WTC11 (cell line): ENCODE measurements at regions not wholly inside any gene's neighbourhood (a gene's known extent, or its start where the extent isn't known, plus 50 kb on each side); places are given as distances from the start of the nearest gene placed in this dataset.
A peak's percentile ranks its signal among the peaks of the same experiment; 100 is the strongest.

Source experiments
- ATAC-seq: fragments of 200-7000 bp; cut with Tn5 transposase; 2 replicates; pipeline ENCODE4 v1.10.0; 2021; ENCODE audit warnings: mild to moderate bottlenecking, moderate library complexity
- CTCF ChIA-PET: fragments of 300-600 bp; sonication (Branson Sonifier 250); formaldehyde crosslinking; loops from one replicate; lab custom pipeline; 2021; ENCODE audit warnings: antibody characterized with exemption; lab: Charles Lee
- POLR2A ChIA-PET: fragments of 350-600 bp; sonication (Branson Sonifier 250); formaldehyde crosslinking; loops from one replicate; lab custom pipeline; 2021; ENCODE audit warnings: antibody characterized with exemption; lab: Charles Lee
- DNase-seq: peaks from one replicate; pipeline ENCODE4 v3.0.0; 2021; ENCODE audit warnings: low spot score
- H3K27ac Mint-ChIP-seq: 2 replicates; pipeline ENCODE4 v1.8.0; 2021; ENCODE audit warnings: mixed read lengths
- H3K27me3 Mint-ChIP-seq: 2 replicates; pipeline ENCODE4 v1.8.0; 2021; ENCODE audit warnings: low read depth, mild to moderate bottlenecking, moderate library complexity, mixed read lengths
- H3K36me3 Mint-ChIP-seq: 2 replicates; pipeline ENCODE4 v1.8.0; 2021; ENCODE audit warnings: mixed read lengths
- H3K4me1 Mint-ChIP-seq: 2 replicates; pipeline ENCODE4 v1.8.0; 2022; ENCODE audit warnings: mixed read lengths
- H3K4me3 Mint-ChIP-seq: 2 replicates; pipeline ENCODE4 v1.8.0; 2021; ENCODE audit warnings: mild to moderate bottlenecking, moderate library complexity, mixed read lengths
- H3K9me3 Mint-ChIP-seq: 2 replicates; pipeline ENCODE4 v1.8.0; 2021; ENCODE audit warnings: mixed read lengths
- CDX4 ChIP-seq: fragments of 250-450 bp; sonication (Bioruptor Pico); IDR thresholded peaks from 2 replicates; pipeline ENCODE4 v1.9.0; 2021; ENCODE audit warnings: moderate library complexity, mild to moderate bottlenecking, inconsistent platforms, borderline replicate concordance
- CREB1 ChIP-seq: sonication (generic); formaldehyde crosslinking; IDR thresholded peaks from 2 replicates; pipeline ENCODE4 v1.8.0; 2023; ENCODE audit warnings: mild to moderate bottlenecking, missing genetic modification reagents
- E2F4 ChIP-seq: sonication (generic); formaldehyde crosslinking; IDR thresholded peaks from 2 replicates; pipeline ENCODE4 v1.8.1; 2022; ENCODE audit warnings: low read depth, mild to moderate bottlenecking, moderate library complexity, missing genetic modification reagents, borderline replicate concordance
- ETV6 ChIP-seq: sonication (generic); formaldehyde crosslinking; IDR thresholded peaks from 2 replicates; pipeline ENCODE4 v1.8.1; 2022; ENCODE audit warnings: mild to moderate bottlenecking, missing genetic modification reagents
- FOXJ3 ChIP-seq: sonication (generic); formaldehyde crosslinking; IDR thresholded peaks from 2 replicates; pipeline ENCODE4 v1.9.0; 2021; ENCODE audit warnings: missing genetic modification reagents, mild to moderate bottlenecking, borderline replicate concordance
- FOXK1 ChIP-seq: sonication (generic); formaldehyde crosslinking; IDR thresholded peaks from 2 replicates; pipeline ENCODE4 v1.8.0; 2022; ENCODE audit warnings: mild to moderate bottlenecking, moderate library complexity, missing genetic modification reagents
- GABPB1 ChIP-seq: sonication (generic); formaldehyde crosslinking; IDR thresholded peaks from 2 replicates; pipeline ENCODE4 v1.8.1; 2023; ENCODE audit warnings: mild to moderate bottlenecking, missing genetic modification reagents
- HMGXB4 ChIP-seq: sonication (generic); formaldehyde crosslinking; IDR thresholded peaks from 2 replicates; pipeline ENCODE4 v1.8.1; 2023; ENCODE audit warnings: mild to moderate bottlenecking, moderate library complexity, missing genetic modification reagents
- IRF2 ChIP-seq: sonication (generic); formaldehyde crosslinking; IDR thresholded peaks from 2 replicates; pipeline ENCODE4 v1.8.0; 2022; ENCODE audit warnings: low read depth, missing genetic modification reagents, borderline replicate concordance
- KAT7 ChIP-seq: sonication (generic); formaldehyde crosslinking; IDR thresholded peaks from 2 replicates; pipeline ENCODE4 v1.8.1; 2023; ENCODE audit warnings: missing genetic modification reagents, mild to moderate bottlenecking, borderline replicate concordance
- NFATC4 ChIP-seq: fragments of 250-450 bp; sonication (Bioruptor Pico); IDR thresholded peaks from 2 replicates; pipeline ENCODE4 v1.9.0; 2021; ENCODE audit warnings: mild to moderate bottlenecking
- NFE2L1 ChIP-seq: sonication (generic); formaldehyde crosslinking; IDR thresholded peaks from 2 replicates; pipeline ENCODE4 v1.8.1; 2023; ENCODE audit warnings: missing genetic modification reagents
- ZNF121 ChIP-seq: sonication (generic); formaldehyde crosslinking; IDR thresholded peaks from 2 replicates; pipeline ENCODE4 v1.8.0; 2023; ENCODE audit warnings: missing genetic modification reagents
- ZNF219 ChIP-seq: sonication (generic); formaldehyde crosslinking; IDR thresholded peaks from 2 replicates; pipeline ENCODE4 v1.8.0; 2023; ENCODE audit warnings: missing genetic modification reagents, mild to moderate bottlenecking, borderline replicate concordance
- ZNF263 ChIP-seq: sonication (generic); formaldehyde crosslinking; IDR thresholded peaks from 2 replicates; pipeline ENCODE4 v1.8.1; 2022; ENCODE audit warnings: low read depth, mild to moderate bottlenecking, moderate library complexity, missing genetic modification reagents
- ZNF532 ChIP-seq: fragments of 250-450 bp; sonication (Bioruptor Pico); IDR thresholded peaks from 2 replicates; pipeline ENCODE4 v1.9.0; 2021; ENCODE audit warnings: mild to moderate bottlenecking, borderline replicate concordance
- TF ChIP-seq, protein P1 (sequence below): sonication (generic); formaldehyde crosslinking; IDR thresholded peaks from 2 replicates; pipeline ENCODE4 v1.8.1; 2022; ENCODE audit warnings: mild to moderate bottlenecking, missing genetic modification reagents, moderate library complexity, borderline replicate concordance
- TF ChIP-seq, protein P2 (sequence below): sonication (generic); formaldehyde crosslinking; IDR thresholded peaks from 2 replicates; pipeline ENCODE4 v1.8.1; 2022; ENCODE audit warnings: mild to moderate bottlenecking, moderate library complexity, missing genetic modification reagents
- TF ChIP-seq, protein P3 (sequence below): sonication (generic); formaldehyde crosslinking; IDR thresholded peaks from 2 replicates; pipeline ENCODE4 v1.8.1; 2022; ENCODE audit warnings: missing genetic modification reagents, borderline replicate concordance
- TF ChIP-seq, protein P4 (sequence below): sonication (generic); formaldehyde crosslinking; IDR thresholded peaks from 2 replicates; pipeline ENCODE4 v1.8.1; 2023; ENCODE audit warnings: mild to moderate bottlenecking, missing genetic modification reagents, moderate library complexity

GRCh38 chr5:16992444-16992843 lies 56.4 kb upstream of the MYO10 start (continued):
- TF ChIP-seq, protein P1, sequence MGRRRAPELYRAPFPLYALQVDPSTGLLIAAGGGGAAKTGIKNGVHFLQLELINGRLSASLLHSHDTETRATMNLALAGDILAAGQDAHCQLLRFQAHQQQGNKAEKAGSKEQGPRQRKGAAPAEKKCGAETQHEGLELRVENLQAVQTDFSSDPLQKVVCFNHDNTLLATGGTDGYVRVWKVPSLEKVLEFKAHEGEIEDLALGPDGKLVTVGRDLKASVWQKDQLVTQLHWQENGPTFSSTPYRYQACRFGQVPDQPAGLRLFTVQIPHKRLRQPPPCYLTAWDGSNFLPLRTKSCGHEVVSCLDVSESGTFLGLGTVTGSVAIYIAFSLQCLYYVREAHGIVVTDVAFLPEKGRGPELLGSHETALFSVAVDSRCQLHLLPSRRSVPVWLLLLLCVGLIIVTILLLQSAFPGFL (CRISPR knock-in tag), result no peak
- TF ChIP-seq NFE2L1 (CRISPR knock-in tag), result no peak

DNA sequence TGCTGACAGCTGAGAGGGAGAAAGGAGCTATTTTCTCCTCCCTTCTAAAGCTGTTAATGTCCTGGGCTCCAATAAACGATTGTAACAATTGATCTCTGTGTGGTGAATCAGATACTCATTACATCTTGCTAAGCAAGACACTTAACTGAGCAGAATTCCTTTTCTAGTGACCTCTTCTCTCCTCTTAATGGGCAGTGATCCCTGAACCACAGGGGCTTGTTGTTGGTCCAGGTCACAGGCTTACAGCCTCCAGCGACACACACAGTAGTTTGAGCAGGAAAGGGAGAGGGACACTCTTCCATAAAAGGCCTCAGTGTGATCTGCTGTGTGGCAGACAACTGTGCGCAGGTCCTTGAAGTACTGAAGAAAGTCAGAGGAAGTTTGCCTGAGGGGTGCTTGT lies 58.5 kb upstream of the MYO10 start:
- POLR2A ChIA-PET, result no interaction called here
- no peak for DNase-seq
- Mint-ChIP-seq H3K4me3 (no peak overlapping the region), H3K4me1 (peaks cover 7% of the 10 kb centered on the region)
- CTCF ChIA-PET, result no interaction called here
- no peak for TF ChIP-seq GABPB1 (CRISPR knock-in tag)
- no peak for TF ChIP-seq ZNF121 (CRISPR knock-in tag)
- TF ChIP-seq E2F4 (CRISPR knock-in tag), result no peak
- TF ChIP-seq, protein P2, sequence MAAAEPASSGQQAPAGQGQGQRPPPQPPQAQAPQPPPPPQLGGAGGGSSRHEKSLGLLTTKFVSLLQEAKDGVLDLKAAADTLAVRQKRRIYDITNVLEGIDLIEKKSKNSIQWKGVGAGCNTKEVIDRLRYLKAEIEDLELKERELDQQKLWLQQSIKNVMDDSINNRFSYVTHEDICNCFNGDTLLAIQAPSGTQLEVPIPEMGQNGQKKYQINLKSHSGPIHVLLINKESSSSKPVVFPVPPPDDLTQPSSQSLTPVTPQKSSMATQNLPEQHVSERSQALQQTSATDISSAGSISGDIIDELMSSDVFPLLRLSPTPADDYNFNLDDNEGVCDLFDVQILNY (CRISPR knock-in tag), result no peak
- no peak for TF ChIP-seq FOXJ3 (CRISPR knock-in tag)
- TF ChIP-seq ZNF263 (CRISPR knock-in tag), result no peak
- TF ChIP-seq, protein P3, sequence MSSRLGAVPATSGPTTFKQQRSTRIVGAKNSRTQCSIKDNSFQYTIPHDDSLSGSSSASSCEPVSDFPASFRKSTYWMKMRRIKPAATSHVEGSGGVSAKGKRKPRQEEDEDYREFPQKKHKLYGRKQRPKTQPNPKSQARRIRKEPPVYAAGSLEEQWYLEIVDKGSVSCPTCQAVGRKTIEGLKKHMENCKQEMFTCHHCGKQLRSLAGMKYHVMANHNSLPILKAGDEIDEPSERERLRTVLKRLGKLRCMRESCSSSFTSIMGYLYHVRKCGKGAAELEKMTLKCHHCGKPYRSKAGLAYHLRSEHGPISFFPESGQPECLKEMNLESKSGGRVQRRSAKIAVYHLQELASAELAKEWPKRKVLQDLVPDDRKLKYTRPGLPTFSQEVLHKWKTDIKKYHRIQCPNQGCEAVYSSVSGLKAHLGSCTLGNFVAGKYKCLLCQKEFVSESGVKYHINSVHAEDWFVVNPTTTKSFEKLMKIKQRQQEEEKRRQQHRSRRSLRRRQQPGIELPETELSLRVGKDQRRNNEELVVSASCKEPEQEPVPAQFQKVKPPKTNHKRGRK (CRISPR knock-in tag), result no peak
- TF ChIP-seq ZNF532, result no peak
- TF ChIP-seq KAT7 (CRISPR knock-in tag), result no peak
- no peak for TF ChIP-seq ZNF219 (CRISPR knock-in tag)
- TF ChIP-seq, protein P1 (CRISPR knock-in tag), result no peak
- no peak for TF ChIP-seq CDX4 (CRISPR knock-in tag)
- no peak for TF ChIP-seq HMGXB4 (CRISPR knock-in tag)
- TF ChIP-seq, protein P4, sequence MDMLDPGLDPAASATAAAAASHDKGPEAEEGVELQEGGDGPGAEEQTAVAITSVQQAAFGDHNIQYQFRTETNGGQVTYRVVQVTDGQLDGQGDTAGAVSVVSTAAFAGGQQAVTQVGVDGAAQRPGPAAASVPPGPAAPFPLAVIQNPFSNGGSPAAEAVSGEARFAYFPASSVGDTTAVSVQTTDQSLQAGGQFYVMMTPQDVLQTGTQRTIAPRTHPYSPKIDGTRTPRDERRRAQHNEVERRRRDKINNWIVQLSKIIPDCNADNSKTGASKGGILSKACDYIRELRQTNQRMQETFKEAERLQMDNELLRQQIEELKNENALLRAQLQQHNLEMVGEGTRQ (CRISPR knock-in tag), result no peak
- no peak for TF ChIP-seq ETV6 (CRISPR knock-in tag)
- no peak for TF ChIP-seq IRF2 (CRISPR knock-in tag)
- TF ChIP-seq CREB1, result no peak
- no peak for TF ChIP-seq FOXK1 (CRISPR knock-in tag)
- no peak for TF ChIP-seq NFATC4 (CRISPR knock-in tag)
- TF ChIP-seq, all 79 proteins: peak for 0
- peak; percentile 86 for ATAC-seq
- Mint-ChIP-seq H3K27ac (peak overlapping the region; percentile 14; the same call in 1 of the 2 replicates), H3K9me3 (peaks cover 9% of the 10 kb centered on the region; the same call in 1 of the 2 replicates), H3K36me3 (no peaks in the 10 kb centered on the region), H3K27me3 (peaks cover 22% of the 10 kb centered on the region)
